A549 (cell line): ENCODE measurements at regions not wholly inside any gene's neighbourhood (a gene's known extent, or its start where the extent isn't known, plus 50 kb on each side); places are given as distances from the start of the nearest gene placed in this dataset.
"Not testable (repeated sequence)": the region's sequence is repeated elsewhere in the genome, so short reads cannot be mapped to it uniquely, and the experiment has no call there.

Experiments used
- ATAC-seq, 2 experiments: fragments of 200-7000 bp in 1 of 2; fragments of >200 bp in 1 of 2; cut with Nextera tagmentation in 1 of 2; cut with Tn5 transposase in 1 of 2; 3 replicates each; pipeline versions ENCODE4 v1.8.0 to v1.9.1; 2018 to 2020; ENCODE audit warnings: mild to moderate bottlenecking in 1 of 2, moderate library complexity in 1 of 2
- CTCF ChIA-PET: fragments of 300-600 bp; sonication (Branson Sonifier 250); formaldehyde crosslinking; extraction: SDS; loops from one replicate; lab custom pipeline; 2021; ENCODE audit warnings: antibody characterized with exemption, inconsistent platforms; lab: Yijun Ruan, JAX
- POLR2A ChIA-PET: fragments of 350-600 bp; formaldehyde crosslinking; extraction: SDS; loops from one replicate; lab custom pipeline; 2021; ENCODE audit warnings: antibody characterized with exemption, inconsistent platforms; lab: Yijun Ruan, JAX
- DNase-seq, 2 experiments: peaks; one replicate each; pipeline versions ENCODE4 v3.0.0 to v3.0.0-alpha.2; 2011 to 2016; ENCODE audit warnings: low read depth in 1 of 2, low spot score in 1 of 2
- FAIRE-seq: peaks from 2 replicates; lab custom pipeline; 2011; peaks lifted over from hg19 to GRCh38; lab: Jason Lieb, UNC
- H3K27ac ChIP-seq, 2 experiments: fragments of >200 bp; sonication (Bioruptor Twin); formaldehyde crosslinking; 3 replicates each; pipeline ENCODE4 v1.5.1; 2016 to 2017
- H3K4me1 ChIP-seq: fragments of >200 bp; sonication (Bioruptor Twin); formaldehyde crosslinking; 3 replicates; pipeline ENCODE4 v1.6.1; 2016
- H3K4me2 ChIP-seq: fragments of >200 bp; sonication (Bioruptor Twin); formaldehyde crosslinking; 3 replicates; pipeline ENCODE4 v1.6.1; 2016
- H3K4me3 ChIP-seq: fragments of >200 bp; sonication (Bioruptor Twin); formaldehyde crosslinking; 3 replicates; pipeline ENCODE4 v1.5.1; 2016
- H3K9me3 ChIP-seq: fragments of >200 bp; sonication (Bioruptor Twin); formaldehyde crosslinking; 3 replicates; pipeline ENCODE4 v1.6.1; 2016
- ATOH8 ChIP-seq: fragments of 250-450 bp; sonication (Bioruptor Pico); IDR thresholded peaks from 2 replicates; pipeline ENCODE4 v1.5.0; 2020; ENCODE audit warnings: low read depth, mild to moderate bottlenecking, moderate library complexity
- CEBPB ChIP-seq, 2 experiments: fragments of >200 bp in 1 of 2; sonication (Bioruptor Twin) in 1 of 2; formaldehyde crosslinking in 1 of 2; IDR thresholded peaks; 2 replicates each; pipeline ENCODE4 v1.6.1; 2012 to 2016
- E2F6 ChIP-seq: IDR thresholded peaks from 2 replicates; pipeline ENCODE4 v1.6.1; 2012; ENCODE audit warnings: low read depth, borderline replicate concordance
- EHMT2 ChIP-seq: fragments of 200-600 bp; sonication (generic); IDR thresholded peaks from 2 replicates; pipeline ENCODE4 v1.6.1; 2016; ENCODE audit warnings: antibody characterized with exemption, low read depth, mild to moderate bottlenecking, moderate library complexity
- ELK1 ChIP-seq: fragments of 150-350 bp; IDR thresholded peaks from 2 replicates; pipeline ENCODE4 v1.6.1; 2014; ENCODE audit warnings: low read depth, mild to moderate bottlenecking, low read length
- EP300 ChIP-seq, 2 experiments: fragments of >200 bp; sonication (Bioruptor Twin); formaldehyde crosslinking; IDR thresholded peaks; 2 replicates in 1 of 2; 3 replicates in 1 of 2; pipeline ENCODE4 v1.6.1; 2016 to 2017
- FOSB ChIP-seq: fragments of 250-450 bp; sonication (Bioruptor Pico); IDR thresholded peaks from 2 replicates; pipeline ENCODE4 v1.5.0; 2020; ENCODE audit warnings: mild to moderate bottlenecking, moderate library complexity
- FOSL2 ChIP-seq, 2 experiments: fragments of 450-650 bp in 1 of 2; fragments of >200 bp in 1 of 2; sonication (Bioruptor Twin) in 1 of 2; formaldehyde crosslinking; IDR thresholded peaks; 2 replicates each; pipeline versions ENCODE4 v1.5.0 to v1.6.1; 2016 to 2020; ENCODE audit warnings: mild to moderate bottlenecking in 1 of 2, moderate library complexity in 1 of 2
- HOXB5 ChIP-seq: fragments of 250-450 bp; sonication (Bioruptor Pico); IDR thresholded peaks from 2 replicates; pipeline ENCODE4 v1.5.0; 2020; ENCODE audit warnings: mild to moderate bottlenecking, moderate library complexity
- JUN ChIP-seq, 2 experiments: fragments of >200 bp; sonication (Bioruptor Twin); formaldehyde crosslinking; IDR thresholded peaks; 2 replicates in 1 of 2; 3 replicates in 1 of 2; pipeline ENCODE4 v1.6.1; 2016 to 2017
- JUNB ChIP-seq: fragments of >200 bp; sonication (Bioruptor Twin); formaldehyde crosslinking; IDR thresholded peaks from 2 replicates; pipeline ENCODE4 v1.6.1; 2016
- KDM1A ChIP-seq: fragments of 200-600 bp; sonication (generic); IDR thresholded peaks from 2 replicates; pipeline ENCODE4 v1.6.1; 2016; ENCODE audit warnings: low read depth, mild to moderate bottlenecking
- MAX ChIP-seq: IDR thresholded peaks from 2 replicates; pipeline ENCODE4 v1.6.1; 2012
- NPAS2 ChIP-seq: fragments of 250-450 bp; sonication (Bioruptor Pico); IDR thresholded peaks from 2 replicates; pipeline ENCODE4 v1.8.0; 2022; ENCODE audit warnings: mild to moderate bottlenecking, moderate library complexity, borderline replicate concordance
- PBX3 ChIP-seq: IDR thresholded peaks from 2 replicates; pipeline ENCODE4 v1.6.1; 2012
- POLR2AphosphoS2 ChIP-seq: conservative IDR thresholded peaks from 2 replicates; pipeline ENCODE4 v1.6.1; 2012; ENCODE audit warnings: low read length, improper control_type of control experiment, inconsistent platforms
- RARB ChIP-seq: fragments of 250-450 bp; sonication (Bioruptor Pico); IDR thresholded peaks from 2 replicates; pipeline ENCODE4 v1.8.0; 2021; ENCODE audit warnings: mild to moderate bottlenecking, moderate library complexity
- RCOR1 ChIP-seq: fragments of 150-350 bp; IDR thresholded peaks from 2 replicates; pipeline ENCODE4 v1.6.1; 2014; ENCODE audit warnings: antibody characterized with exemption, low read length, low read depth
- REST ChIP-seq: fragments of 200-600 bp; sonication (generic); IDR thresholded peaks from 2 replicates; pipeline ENCODE4 v1.6.1; 2016; ENCODE audit warnings: antibody characterized with exemption, mild to moderate bottlenecking, moderate library complexity
- RFX5 ChIP-seq: fragments of 450-650 bp; IDR thresholded peaks from 2 replicates; pipeline ENCODE4 v1.7.1; 2014; ENCODE audit warnings: antibody characterized with exemption, mild to moderate bottlenecking, moderate library complexity
- SMC3 ChIP-seq: fragments of >200 bp; sonication (Bioruptor Twin); formaldehyde crosslinking; IDR thresholded peaks from 3 replicates; pipeline ENCODE4 v1.6.1; 2018; ENCODE audit warnings: inconsistent platforms
- TFCP2L1 ChIP-seq: fragments of 250-450 bp; sonication (Bioruptor Pico); IDR thresholded peaks from 2 replicates; pipeline ENCODE4 v1.5.0; 2021; ENCODE audit warnings: mild to moderate bottlenecking
- ZFP36 ChIP-seq: fragments of 450-650 bp; IDR thresholded peaks from 2 replicates; pipeline ENCODE4 v1.6.1; 2014; ENCODE audit warnings: borderline replicate concordance; ENCODE audit not compliant: partially characterized antibody
- WGBS: methylation state at CpG from one replicate; pipeline ENCODE4 v1.1.6; 2017; ENCODE audit errors: missing lambda C conversion rate; 5-methylcytosine and 5-hydroxymethylcytosine counted together

GRCh38 chr6:125640441-125641150 lies 108.8 kb upstream of the HEY2 start:
- no peak overlapping the region for H3K4me3 ChIP-seq
- H3K9me3 ChIP-seq: no peaks in the 10 kb centered on the region
- DNase-seq (no peak), FAIRE-seq (no peak), ATAC-seq (no peak)
- no peak for TF ChIP-seq TFCP2L1 (CRISPR knock-in tag)
- no peak for TF ChIP-seq HOXB5 (CRISPR knock-in tag)
- no peak for TF ChIP-seq RCOR1
- no peak for TF ChIP-seq MAX
- no peak for TF ChIP-seq E2F6
- no peak for TF ChIP-seq FOSB (CRISPR knock-in tag)
- TF ChIP-seq JUN (IDR thresholded peaks at IDR 0.05): no peak
- no peak for TF ChIP-seq SMC3
- TF ChIP-seq PBX3: no peak
- no peak for TF ChIP-seq EP300 (IDR thresholded peaks at IDR 0.05)
- TF ChIP-seq REST: no peak
- no peak for TF ChIP-seq EHMT2
- no peak for TF ChIP-seq CEBPB (IDR thresholded peaks at IDR 0.05)
- no peak overlapping the region for H3K27ac ChIP-seq
- no peak overlapping the region for H3K4me2 ChIP-seq
- POLR2A ChIA-PET: no interaction called here
- CTCF ChIA-PET: no interaction called here
- no peaks in the 10 kb centered on the region for H3K4me1 ChIP-seq
- 73% methylated on average over 5 of the region's 5 CpGs for WGBS

GRCh38 chr6:125643967-125644661 lies 105.3 kb upstream of the HEY2 start:
- FAIRE-seq, H3K4me2 ChIP-seq, H3K9me3 ChIP-seq, H3K4me3 ChIP-seq, POLR2A ChIA-PET, ATAC-seq, H3K4me1 ChIP-seq, DNase-seq, H3K27ac ChIP-seq: not testable (repeated sequence)
- CTCF ChIA-PET: interaction anchor here (1.2 kb wide), 1 partner anchor 13 kb away, joined by 5 read pairs; no protein-coding TSS in a partner anchor
- 85% methylated on average over 11 of the region's 27 CpGs for WGBS

- H3K4me2 ChIP-seq: no peak overlapping the region
- no peak for ATAC-seq
- CTCF ChIA-PET: no interaction called here
- H3K4me1 ChIP-seq: no peaks in the 10 kb centered on the region
- POLR2A ChIA-PET: no interaction called here
- FAIRE-seq: no peak
- no peak overlapping the region for H3K27ac ChIP-seq
- DNase-seq: no peak
- 21% methylated on average over 4 of the region's 4 CpGs for WGBS
- no peaks in the 10 kb centered on the region for H3K9me3 ChIP-seq
- no peak overlapping the region for H3K4me3 ChIP-seq
- no peak for TF ChIP-seq JUN (IDR thresholded peaks at IDR 0.05)
- TF ChIP-seq JUNB: no peak
- no peak for TF ChIP-seq FOSL2 (IDR thresholded peaks at IDR 0.05)
- TF ChIP-seq FOSL2 (CRISPR knock-in tag; IDR thresholded peaks at IDR 0.05): no peak
- TF ChIP-seq RARB: no peak
- no peak for TF ChIP-seq MAX
- no peak for TF ChIP-seq KDM1A
- no peak for TF ChIP-seq RFX5
- TF ChIP-seq ATOH8 (CRISPR knock-in tag): no peak
- no peak for TF ChIP-seq NPAS2 (CRISPR knock-in tag)
- TF ChIP-seq E2F6: no peak
- TF ChIP-seq ELK1: no peak
- TF ChIP-seq ZFP36: no peak
- TF ChIP-seq POLR2AphosphoS2: no peak
These were observed 102.0 kb upstream of the HEY2 start for GRCh38 chr6:125647391-125647790.
